Activated naive CD8-positive, alpha-beta T cell (primary cell): ENCODE measurements at regions not wholly inside any gene's neighbourhood (a gene's known extent, or its start where the extent isn't known, plus 50 kb on each side); places are given as distances from the start of the nearest gene placed in this dataset.

Source experiments
- H3K27ac Mint-ChIP-seq: one replicate; pipeline ENCODE4 v1.8.0; 2021; ENCODE audit warnings: mixed read lengths
- H3K27me3 Mint-ChIP-seq: one replicate; pipeline ENCODE4 v1.8.0; 2021; ENCODE audit warnings: mixed read lengths
- H3K36me3 Mint-ChIP-seq: one replicate; pipeline ENCODE4 v1.8.0; 2021; ENCODE audit warnings: mixed read lengths
- H3K4me1 Mint-ChIP-seq: one replicate; pipeline ENCODE4 v1.8.0; 2021; ENCODE audit warnings: low read depth, mixed read lengths
- H3K4me3 Mint-ChIP-seq: one replicate; pipeline ENCODE4 v1.8.0; 2021; ENCODE audit warnings: mild to moderate bottlenecking, mixed read lengths
- H3K9me3 Mint-ChIP-seq: one replicate; pipeline ENCODE4 v1.8.0; 2021; ENCODE audit warnings: low read depth, mixed read lengths

GRCh38 chr14:95389471-95390011, 69.8 kb upstream of the CLMN start:
- Mint-ChIP-seq H3K27ac (no peak overlapping the region), H3K36me3 (no peaks in the 10 kb centered on the region), H3K4me3 (no peak overlapping the region), H3K27me3 (peaks cover 8% of the 10 kb centered on the region), H3K9me3 (no peaks in the 10 kb centered on the region), H3K4me1 (no peaks in the 10 kb centered on the region)

- Mint-ChIP-seq H3K4me3 (no peak overlapping the region), H3K9me3 (no peaks in the 10 kb centered on the region), H3K36me3 (no peaks in the 10 kb centered on the region), H3K27ac (no peak overlapping the region), H3K27me3 (peaks cover 12% of the 10 kb centered on the region), H3K4me1 (no peaks in the 10 kb centered on the region)
These were observed 69.0 kb upstream of the CLMN start for GRCh38 chr14:95388699-95389098.

- Mint-ChIP-seq H3K9me3 (no peaks in the 10 kb centered on the region), H3K27ac (no peak overlapping the region), H3K36me3 (no peaks in the 10 kb centered on the region), H3K4me3 (no peak overlapping the region), H3K4me1 (no peaks in the 10 kb centered on the region), H3K27me3 (peaks cover 12% of the 10 kb centered on the region)
These were observed 68.2 kb upstream of the CLMN start for GRCh38 chr14:95387826-95388445.

- Mint-ChIP-seq H3K9me3 (no peaks in the 10 kb centered on the region), H3K36me3 (no peaks in the 10 kb centered on the region), H3K4me1 (no peaks in the 10 kb centered on the region), H3K4me3 (no peak overlapping the region), H3K27me3 (peaks cover 12% of the 10 kb centered on the region), H3K27ac (no peak overlapping the region)
These were observed 66.9 kb upstream of the CLMN start for GRCh38 chr14:95386536-95387095.

GRCh38 chr14:95385701-95386100, 66.0 kb upstream of the CLMN start:
- Mint-ChIP-seq H3K27me3 (peaks cover 12% of the 10 kb centered on the region), H3K4me3 (no peak overlapping the region)

GRCh38 chr14:95382747-95383146, 63.0 kb upstream of the CLMN start:
- Mint-ChIP-seq H3K36me3 (peaks cover 6% of the 10 kb centered on the region), H3K9me3 (peaks cover 17% of the 10 kb centered on the region), H3K27me3 (peaks cover 9% of the 10 kb centered on the region), H3K4me1 (no peaks in the 10 kb centered on the region), H3K4me3 (no peak overlapping the region), H3K27ac (no peak overlapping the region)

More at GRCh38 chr14:95385701-95386100, 66.0 kb upstream of the CLMN start:
- Mint-ChIP-seq H3K9me3 (peaks cover 6% of the 10 kb centered on the region), H3K36me3 (no peaks in the 10 kb centered on the region), H3K4me1 (no peaks in the 10 kb centered on the region), H3K27ac (no peak overlapping the region)

GRCh38 chr14:95381726-95382125, 62.0 kb upstream of the CLMN start:
- Mint-ChIP-seq H3K27ac (no peak overlapping the region), H3K27me3 (peaks cover 7% of the 10 kb centered on the region), H3K36me3 (peaks cover 6% of the 10 kb centered on the region), H3K9me3 (peaks cover 17% of the 10 kb centered on the region), H3K4me3 (no peak overlapping the region), H3K4me1 (no peaks in the 10 kb centered on the region)

- no peak overlapping the region for H3K4me3 Mint-ChIP-seq
- no peak overlapping the region for H3K27ac Mint-ChIP-seq
- H3K4me1 Mint-ChIP-seq = no peaks in the 10 kb centered on the region
- peaks cover 17% of the 10 kb centered on the region for H3K9me3 Mint-ChIP-seq
- peaks cover 7% of the 10 kb centered on the region for H3K27me3 Mint-ChIP-seq
- peaks cover 6% of the 10 kb centered on the region for H3K36me3 Mint-ChIP-seq
These were observed 60.8 kb upstream of the CLMN start for GRCh38 chr14:95380350-95381042.

GRCh38 chr14:95379634-95380033, 59.9 kb upstream of the CLMN start:
- peaks cover 6% of the 10 kb centered on the region for H3K27me3 Mint-ChIP-seq
- H3K27ac Mint-ChIP-seq = no peak overlapping the region
- H3K4me3 Mint-ChIP-seq = no peak overlapping the region
- H3K9me3 Mint-ChIP-seq = peaks cover 17% of the 10 kb centered on the region
- H3K36me3 Mint-ChIP-seq = peaks cover 6% of the 10 kb centered on the region
- no peaks in the 10 kb centered on the region for H3K4me1 Mint-ChIP-seq

- Mint-ChIP-seq H3K36me3 (peaks cover 6% of the 10 kb centered on the region), H3K27ac (no peak overlapping the region), H3K9me3 (peaks cover 11% of the 10 kb centered on the region), H3K4me1 (no peaks in the 10 kb centered on the region), H3K4me3 (no peak overlapping the region), H3K27me3 (peaks cover 3% of the 10 kb centered on the region)
These were observed 55.9 kb upstream of the CLMN start for GRCh38 chr14:95375539-95376109.

- Mint-ChIP-seq H3K27me3 (peaks cover 3% of the 10 kb centered on the region), H3K4me1 (no peaks in the 10 kb centered on the region), H3K36me3 (no peaks in the 10 kb centered on the region), H3K4me3 (no peak overlapping the region), H3K27ac (no peak overlapping the region), H3K9me3 (peaks cover under 1% of the 10 kb centered on the region)
These were observed 54.7 kb upstream of the CLMN start for GRCh38 chr14:95374239-95374997.

- H3K4me3 Mint-ChIP-seq = no peak overlapping the region
- H3K36me3 Mint-ChIP-seq = no peaks in the 10 kb centered on the region
- no peak overlapping the region for H3K27ac Mint-ChIP-seq
- no peaks in the 10 kb centered on the region for H3K9me3 Mint-ChIP-seq
- H3K27me3 Mint-ChIP-seq = peaks cover 6% of the 10 kb centered on the region
- no peaks in the 10 kb centered on the region for H3K4me1 Mint-ChIP-seq
These were observed 50.4 kb upstream of the CLMN start for GRCh38 chr14:95370076-95370475.
